ENCODE measurements at regions not wholly inside any gene's neighbourhood (a gene's known extent, or its start where the extent isn't known, plus 50 kb on each side); places are given as distances from the start of the nearest gene placed in this dataset.

GRCh38 chr3:31038086-31038739 is 143.8 kb upstream of the GADL1 start:
- Histone ChIP-seq H3K27ac (no peak overlapping the region), H3K4me1 (peaks cover 13% of the 10 kb centered on the region)

GRCh38 chr3:31039145-31039544 is 144.7 kb upstream of the GADL1 start:
- H3K27ac ChIP-seq: no peak overlapping the region
- no peak overlapping the region for H3K4me2 ChIP-seq (ENCODE audit: low read length)
- no peak overlapping the region for H3K4me3 ChIP-seq (ENCODE audit: low read depth, low read length)
- no peak for TF ChIP-seq CTCF (IDR thresholded peaks at IDR 0.05)
- no peaks in the 10 kb centered on the region for H3K27me3 ChIP-seq (ENCODE audit: control insufficient read depth, insufficient read depth, low read length)
- no peaks in the 10 kb centered on the region for H3K36me3 ChIP-seq (ENCODE audit: control insufficient read depth, insufficient read depth, low read length)
- no peak overlapping the region for H3K9ac ChIP-seq
- no peak overlapping the region for H2AFZ ChIP-seq
- no peaks in the 10 kb centered on the region for H3K79me2 ChIP-seq
- H3K9me3 ChIP-seq (ENCODE audit: control insufficient read depth, low read length): no peaks in the 10 kb centered on the region
- H3K4me1 ChIP-seq: peaks cover 13% of the 10 kb centered on the region

More at GRCh38 chr3:31038086-31038739, 143.8 kb upstream of the GADL1 start:
- H3K4me3 ChIP-seq (ENCODE audit: low read depth, low read length): no peak overlapping the region
- no peak for TF ChIP-seq CTCF (IDR thresholded peaks at IDR 0.05)
- no peaks in the 10 kb centered on the region for H3K9me3 ChIP-seq (ENCODE audit: control insufficient read depth, low read length)
- H3K79me2 ChIP-seq: no peaks in the 10 kb centered on the region
- H3K27me3 ChIP-seq (ENCODE audit: control insufficient read depth, insufficient read depth, low read length): no peaks in the 10 kb centered on the region
- H3K9ac ChIP-seq: no peak overlapping the region
- no peaks in the 10 kb centered on the region for H3K36me3 ChIP-seq (ENCODE audit: control insufficient read depth, insufficient read depth, low read length)
- no peak overlapping the region for H2AFZ ChIP-seq
- no peak overlapping the region for H3K4me2 ChIP-seq (ENCODE audit: low read length)

- no peaks in the 10 kb centered on the region for H3K9me3 ChIP-seq (ENCODE audit: control insufficient read depth, low read length)
- peak overlapping the region; percentile 11 for H3K4me3 ChIP-seq (ENCODE audit: low read depth, low read length)
- peak overlapping the region; percentile 56 for H2AFZ ChIP-seq
- H3K36me3 ChIP-seq (ENCODE audit: control insufficient read depth, insufficient read depth, low read length): no peaks in the 10 kb centered on the region
- no peak for TF ChIP-seq CTCF (IDR thresholded peaks at IDR 0.05)
- H3K9ac ChIP-seq: no peak overlapping the region
- H3K4me2 ChIP-seq (ENCODE audit: low read length): peak overlapping the region; percentile 55
- H3K27ac ChIP-seq: peak overlapping the region; percentile 81
- peaks cover 13% of the 10 kb centered on the region for H3K4me1 ChIP-seq
- H3K27me3 ChIP-seq (ENCODE audit: control insufficient read depth, insufficient read depth, low read length): no peaks in the 10 kb centered on the region
- no peaks in the 10 kb centered on the region for H3K79me2 ChIP-seq
These were observed 146.9 kb upstream of the GADL1 start for GRCh38 chr3:31041161-31041978.

GRCh38 chr3:31043184-31043819 is 148.8 kb upstream of the GADL1 start:
- Histone ChIP-seq H2AFZ (no peak overlapping the region), H3K27ac (no peak overlapping the region), H3K4me2 (ENCODE audit: low read length) (no peak overlapping the region), H3K27me3 (ENCODE audit: control insufficient read depth, insufficient read depth, low read length) (no peaks in the 10 kb centered on the region), H3K79me2 (no peaks in the 10 kb centered on the region), H3K36me3 (ENCODE audit: control insufficient read depth, insufficient read depth, low read length) (no peaks in the 10 kb centered on the region), H3K9ac (no peak overlapping the region), H3K4me3 (ENCODE audit: low read depth, low read length) (no peak overlapping the region), H3K9me3 (ENCODE audit: control insufficient read depth, low read length) (no peaks in the 10 kb centered on the region), H3K4me1 (peaks cover 19% of the 10 kb centered on the region)
- no peak for TF ChIP-seq CTCF (IDR thresholded peaks at IDR 0.05)

Data from parathyroid adenoma (tissue), 2 donors.